HFFc6 (cell line): ENCODE measurements at regions not wholly inside any gene's neighbourhood (a gene's known extent, or its start where the extent isn't known, plus 50 kb on each side); places are given as distances from the start of the nearest gene placed in this dataset.

ENCODE experiments used
- DNase-seq: peaks from one replicate; pipeline ENCODE4 v3.0.0-alpha.2; 2018
- H3K27ac Mint-ChIP-seq: 2 replicates; pipeline ENCODE4 v1.8.0; 2020; ENCODE audit warnings: mild to moderate bottlenecking, mixed read lengths
- H3K27me3 Mint-ChIP-seq: 2 replicates; pipeline ENCODE4 v1.8.0; 2021; ENCODE audit warnings: mild to moderate bottlenecking, moderate library complexity, mixed read lengths; ENCODE audit not compliant: insufficient read depth
- H3K36me3 Mint-ChIP-seq: 2 replicates; pipeline ENCODE4 v1.8.0; 2021; ENCODE audit warnings: low read depth, mixed read lengths
- H3K4me1 Mint-ChIP-seq: 2 replicates; pipeline ENCODE4 v1.8.0; 2020; ENCODE audit warnings: low read depth, mixed read lengths
- H3K4me3 Mint-ChIP-seq: 2 replicates; pipeline ENCODE4 v1.8.0; 2020; ENCODE audit warnings: mild to moderate bottlenecking, moderate library complexity, mixed read lengths
- H3K9me3 Mint-ChIP-seq: 2 replicates; pipeline ENCODE4 v1.8.0; 2020; ENCODE audit warnings: mild to moderate bottlenecking, mixed read lengths
- CTCF ChIP-seq: fragments of 200-600 bp; sonication (generic); IDR thresholded peaks from 2 replicates; pipeline ENCODE4 v1.5.0; 2021; ENCODE audit warnings: antibody characterized with exemption, mild to moderate bottlenecking

DNA sequence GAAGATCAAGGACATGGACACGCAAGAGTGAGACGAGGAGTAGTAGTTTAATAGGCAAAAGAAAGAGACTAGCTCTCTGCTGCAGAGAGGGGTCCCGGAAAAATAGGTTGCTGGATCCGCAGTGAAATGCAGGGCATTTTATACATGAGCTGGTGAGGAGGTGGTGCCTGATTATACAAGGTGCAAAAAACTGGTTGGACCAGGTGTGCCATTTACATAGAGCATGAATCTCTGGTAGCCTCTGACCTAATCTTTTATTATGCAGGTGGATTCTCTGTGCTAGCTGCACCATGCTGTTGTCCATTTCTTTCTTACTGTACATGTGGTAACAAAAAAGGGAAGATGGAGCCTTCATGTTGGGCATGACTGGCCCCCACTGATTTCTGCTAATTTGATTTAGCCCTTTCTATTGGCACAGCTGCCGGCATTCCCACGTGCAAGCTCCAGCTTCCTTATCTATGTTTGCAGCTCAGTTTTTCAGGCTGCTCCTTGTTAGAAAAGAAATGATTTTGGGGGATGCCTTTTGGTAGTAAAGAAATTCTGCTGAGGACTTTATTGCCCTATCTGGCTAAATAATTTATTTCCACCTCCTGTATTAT, 548.1 kb downstream of the BRINP3 start:
- H3K4me3 Mint-ChIP-seq = no peak overlapping the region
- DNase-seq = no peak
- no peak overlapping the region for H3K27ac Mint-ChIP-seq
- H3K4me1 Mint-ChIP-seq = no peaks in the 10 kb centered on the region
- no peaks in the 10 kb centered on the region; the same call in 1 of the 2 replicates for H3K27me3 Mint-ChIP-seq
- H3K36me3 Mint-ChIP-seq = no peaks in the 10 kb centered on the region
- TF ChIP-seq CTCF = no peak
- H3K9me3 Mint-ChIP-seq = peaks cover 43% of the 10 kb centered on the region

DNA sequence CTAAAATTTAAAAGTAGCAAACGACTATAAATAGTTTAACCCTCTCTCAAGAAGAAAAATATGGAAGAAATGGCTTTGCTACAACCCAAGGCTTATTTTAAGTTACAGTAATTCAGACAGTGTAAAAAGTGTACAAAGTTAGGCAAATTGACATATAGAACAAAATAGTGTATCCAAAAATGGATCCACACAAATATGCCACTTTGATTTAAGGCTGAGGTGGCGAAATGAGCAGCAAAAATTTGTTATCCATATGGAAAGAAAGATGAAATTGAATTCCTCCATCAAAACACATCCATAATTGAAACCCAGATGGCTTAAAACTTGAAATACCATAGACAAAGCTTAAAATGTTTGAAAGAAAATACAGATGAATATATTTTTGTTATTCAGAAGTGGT, 540.8 kb downstream of the BRINP3 start:
- no peak for TF ChIP-seq CTCF
- Mint-ChIP-seq H3K4me3 (no peak overlapping the region), H3K4me1 (no peaks in the 10 kb centered on the region), H3K36me3 (no peaks in the 10 kb centered on the region), H3K27ac (no peak overlapping the region), H3K27me3 (no peaks in the 10 kb centered on the region), H3K9me3 (peaks cover 52% of the 10 kb centered on the region)
- DNase-seq = no peak

DNA sequence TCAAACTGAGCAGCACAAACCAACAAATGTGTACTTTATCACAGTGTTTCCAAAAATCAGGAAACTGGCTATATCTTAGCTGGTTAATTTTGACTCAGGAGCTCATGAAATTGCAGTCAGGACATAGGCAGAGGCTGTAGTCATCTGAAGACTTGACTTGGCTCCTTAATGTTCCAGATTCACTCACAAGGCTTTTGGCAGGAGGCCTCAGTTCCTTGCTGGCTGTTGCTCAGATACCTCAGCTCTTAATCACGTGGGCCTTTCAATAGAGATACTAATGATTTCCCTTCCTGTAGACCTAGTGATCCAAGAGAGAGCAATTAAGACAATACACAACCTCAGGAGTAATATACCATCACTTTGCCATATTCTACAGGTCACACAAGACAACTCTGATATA, 537.7 kb downstream of the BRINP3 start:
- H3K9me3 Mint-ChIP-seq = peaks cover 27% of the 10 kb centered on the region
- no peak overlapping the region for H3K4me3 Mint-ChIP-seq
- no peaks in the 10 kb centered on the region for H3K36me3 Mint-ChIP-seq
- no peak for TF ChIP-seq CTCF
- no peak for DNase-seq
- no peaks in the 10 kb centered on the region for H3K4me1 Mint-ChIP-seq
- no peak overlapping the region for H3K27ac Mint-ChIP-seq
- H3K27me3 Mint-ChIP-seq = no peaks in the 10 kb centered on the region

GRCh38 chr1:189941922-189942321, 535.7 kb downstream of the BRINP3 start:
- H3K4me3 Mint-ChIP-seq = no peak overlapping the region
- no peaks in the 10 kb centered on the region for H3K4me1 Mint-ChIP-seq
- peaks cover 16% of the 10 kb centered on the region for H3K9me3 Mint-ChIP-seq
- H3K27ac Mint-ChIP-seq = no peak overlapping the region
- H3K27me3 Mint-ChIP-seq = no peaks in the 10 kb centered on the region
- no peak for TF ChIP-seq CTCF
- DNase-seq = no peak
- no peaks in the 10 kb centered on the region for H3K36me3 Mint-ChIP-seq

DNA sequence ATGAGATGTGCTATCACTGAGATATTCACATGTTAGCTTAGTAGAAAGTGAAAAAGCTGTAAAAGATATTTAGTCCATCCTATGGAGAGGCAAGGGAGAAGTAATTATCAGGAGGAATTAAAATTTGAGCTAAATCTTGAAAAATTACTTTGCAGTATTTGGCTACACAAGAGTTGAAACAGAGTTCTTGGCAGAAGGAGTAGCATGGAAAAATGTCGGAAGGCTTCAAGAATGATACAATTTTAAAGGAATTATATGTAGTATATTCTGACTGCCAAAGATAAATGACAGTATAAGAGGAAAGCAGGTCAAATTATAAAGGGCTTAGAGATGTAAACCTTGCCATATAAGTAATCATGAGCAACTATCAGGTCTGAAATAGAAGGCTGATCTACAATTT, 518.9 kb downstream of the BRINP3 start:
- H3K36me3 Mint-ChIP-seq = no peaks in the 10 kb centered on the region
- DNase-seq = no peak
- peaks cover 24% of the 10 kb centered on the region for H3K9me3 Mint-ChIP-seq
- no peak overlapping the region for H3K4me3 Mint-ChIP-seq
- no peak overlapping the region for H3K27ac Mint-ChIP-seq
- H3K27me3 Mint-ChIP-seq = no peaks in the 10 kb centered on the region
- no peaks in the 10 kb centered on the region for H3K4me1 Mint-ChIP-seq
- no peak for TF ChIP-seq CTCF

DNA sequence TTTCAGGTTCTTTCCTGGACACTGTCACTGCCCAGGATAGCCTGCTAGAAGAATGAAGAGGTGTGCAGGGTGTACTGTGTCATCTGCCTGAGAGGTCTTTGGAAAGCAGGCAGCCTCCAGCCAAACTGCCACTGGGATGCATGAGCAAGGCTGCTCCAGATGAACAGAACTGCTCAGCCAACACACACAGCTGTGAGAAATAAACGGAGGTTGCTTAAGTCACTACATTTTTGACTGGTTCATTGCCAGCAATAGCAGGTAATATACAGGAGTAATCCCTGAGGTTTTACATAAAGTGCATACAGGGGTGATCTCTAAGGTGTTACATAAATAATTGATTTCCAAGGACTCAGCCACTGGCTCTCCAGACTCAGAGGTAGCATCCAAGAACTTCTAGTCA, 516.9 kb downstream of the BRINP3 start:
- H3K27me3 Mint-ChIP-seq = no peaks in the 10 kb centered on the region
- H3K27ac Mint-ChIP-seq = no peak overlapping the region
- peaks cover 21% of the 10 kb centered on the region for H3K9me3 Mint-ChIP-seq
- no peaks in the 10 kb centered on the region for H3K4me1 Mint-ChIP-seq
- no peak for TF ChIP-seq CTCF
- DNase-seq = no peak
- H3K36me3 Mint-ChIP-seq = no peaks in the 10 kb centered on the region
- no peak overlapping the region for H3K4me3 Mint-ChIP-seq
